IMR-90 (cell line): ENCODE measurements at regions not wholly inside any gene's neighbourhood (a gene's known extent, or its start where the extent isn't known, plus 50 kb on each side); places are given as distances from the start of the nearest gene placed in this dataset.
A peak's percentile ranks its signal among the peaks of the same experiment; 100 is the strongest.

Experiments used
- ATAC-seq: fragments of 200-7000 bp; cut with Tn5 transposase; 2 replicates; pipeline ENCODE4 v1.9.1; 2020; ENCODE audit warnings: low read depth, mild to moderate bottlenecking, moderate library complexity
- BruUV-seq: library from RNA; stranded (reverse); fragments of 400-500 nt; replicated peaks from 2 replicates; lab custom pipeline; 2021; lab: Mats Ljungman, UMichigan
- CTCF ChIA-PET: fragments of 300-600 bp; formaldehyde crosslinking; extraction: SDS; loops from one replicate; lab custom pipeline; 2021; ENCODE audit warnings: antibody characterized with exemption; lab: Yijun Ruan, JAX
- POLR2A ChIA-PET: fragments of 300-600 bp; sonication (Branson Sonifier 250); formaldehyde crosslinking; loops from one replicate; lab custom pipeline; 2022; ENCODE audit warnings: antibody characterized with exemption; ENCODE audit not compliant: unreplicated experiment; lab: Charles Lee
- DNase-seq: peaks from one replicate; pipeline ENCODE4 v3.0.0; 2013
- H2AFZ ChIP-seq: replicated peaks from 2 replicates; pipeline ENCODE3; 2013; ENCODE audit warnings: low read length, mild to moderate bottlenecking; ENCODE audit not compliant: poor library complexity
- H2AK5ac ChIP-seq: 2 replicates; pipeline ENCODE4 v1.6.1; 2013; ENCODE audit warnings: low read depth, low read length, inconsistent platforms
- H2AK9ac ChIP-seq: replicated peaks from 2 replicates; pipeline ENCODE3; 2013; ENCODE audit warnings: mild to moderate bottlenecking, low read depth, low read length, moderate library complexity; ENCODE audit not compliant: poor library complexity
- H2BK120ac ChIP-seq: 2 replicates; pipeline ENCODE4 v1.6.1; 2013; ENCODE audit warnings: low read depth, low read length, inconsistent platforms
- H2BK15ac ChIP-seq: 3 replicates; pipeline ENCODE4 v1.6.1; 2013; ENCODE audit warnings: low read depth, low read length, inconsistent platforms
- H2BK20ac ChIP-seq: 2 replicates; pipeline ENCODE4 v1.6.1; 2013; ENCODE audit warnings: low read depth, mild to moderate bottlenecking, inconsistent platforms, low read length, moderate library complexity
- H2BK5ac ChIP-seq: 2 replicates; pipeline ENCODE4 v1.6.1; 2013; ENCODE audit warnings: mild to moderate bottlenecking, low read depth, low read length, inconsistent platforms; ENCODE audit not compliant: poor library complexity, severe bottlenecking
- H3K14ac ChIP-seq: replicated peaks from 2 replicates; pipeline ENCODE4 v1.6.1; 2013; ENCODE audit warnings: low read depth, low read length, inconsistent platforms
- H3K18ac ChIP-seq: 2 replicates; pipeline ENCODE4 v1.6.1; 2013; ENCODE audit warnings: low read depth, low read length, control low read depth
- H3K23ac ChIP-seq: 2 replicates; pipeline ENCODE4 v1.6.1; 2013; ENCODE audit warnings: low read depth, low read length, inconsistent platforms
- H3K27ac ChIP-seq: 2 replicates; pipeline ENCODE4 v1.5.1; 2013; ENCODE audit warnings: mild to moderate bottlenecking, control low read depth, low read length; ENCODE audit not compliant: insufficient read depth
- H3K27me3 ChIP-seq: 2 replicates; pipeline ENCODE4 v1.6.1; 2013; ENCODE audit warnings: low read length; ENCODE audit not compliant: control insufficient read depth, insufficient read depth
- H3K36me3 ChIP-seq: 2 replicates; pipeline ENCODE4 v1.6.1; 2013; ENCODE audit warnings: low read length, mixed read lengths; ENCODE audit not compliant: control insufficient read depth, insufficient read depth
- H3K4ac ChIP-seq: 2 replicates; pipeline ENCODE4 v1.6.1; 2013; ENCODE audit warnings: low read depth, low read length, inconsistent platforms
- H3K4me1 ChIP-seq: 2 replicates; pipeline ENCODE4 v1.6.1; 2013; ENCODE audit warnings: low read length, mixed read lengths; ENCODE audit not compliant: control insufficient read depth, insufficient read depth
- H3K4me2 ChIP-seq: 2 replicates; pipeline ENCODE4 v1.6.1; 2013; ENCODE audit warnings: low read depth, mild to moderate bottlenecking, control low read depth, low read length, moderate library complexity
- H3K4me3 ChIP-seq: 2 replicates; pipeline ENCODE4 v1.5.1; 2013; ENCODE audit warnings: low read depth, mild to moderate bottlenecking, control low read depth, low read length, moderate library complexity; ENCODE audit not compliant: insufficient read depth
- H3K56ac ChIP-seq: 2 replicates; pipeline ENCODE4 v1.6.1; 2013; ENCODE audit warnings: low read length, inconsistent platforms; ENCODE audit not compliant: insufficient read depth; ENCODE audit errors: extremely low read depth
- H3K79me1 ChIP-seq, 2 experiments: 2 replicates each; pipeline ENCODE4 v1.6.1; 2013; ENCODE audit warnings: low read length in 2 of 2, inconsistent platforms in 1 of 2, low read depth in 1 of 2
- H3K9ac ChIP-seq: 2 replicates; pipeline ENCODE4 v1.6.1; 2013; ENCODE audit warnings: low read depth, low read length, control low read depth
- H3K9me1 ChIP-seq: 2 replicates; pipeline ENCODE4 v1.6.1; 2013; ENCODE audit warnings: low read length, inconsistent platforms; ENCODE audit not compliant: insufficient read depth
- H3K9me3 ChIP-seq: 2 replicates; pipeline ENCODE4 v1.6.1; 2013; ENCODE audit warnings: low read length; ENCODE audit not compliant: control insufficient read depth, insufficient read depth
- H4K20me1 ChIP-seq: 2 replicates; pipeline ENCODE4 v1.6.1; 2013; ENCODE audit warnings: low read length, inconsistent platforms; ENCODE audit not compliant: insufficient read depth
- H4K5ac ChIP-seq: 2 replicates; pipeline ENCODE4 v1.6.1; 2013; ENCODE audit warnings: mild to moderate bottlenecking, low read depth, low read length, control low read depth
- H4K8ac ChIP-seq, 2 experiments: 2 replicates each; pipeline ENCODE4 v1.6.1; 2013; ENCODE audit warnings: low read depth in 2 of 2, low read length in 2 of 2, control low read depth in 1 of 2, inconsistent platforms in 1 of 2
- H4K91ac ChIP-seq: 2 replicates; pipeline ENCODE4 v1.6.1; 2013; ENCODE audit warnings: low read depth, low read length, inconsistent platforms; ENCODE audit not compliant: insufficient read depth
- CEBPB ChIP-seq: IDR thresholded peaks from 2 replicates; pipeline ENCODE4 v1.6.1; 2012; ENCODE audit warnings: low read depth, low read length, improper control_type of control experiment
- MXI1 ChIP-seq: IDR thresholded peaks from 2 replicates; pipeline ENCODE4 v1.6.1; 2012; ENCODE audit warnings: low read depth, mild to moderate bottlenecking, low read length, moderate library complexity, borderline replicate concordance
- RFX5 ChIP-seq: IDR thresholded peaks from 2 replicates; pipeline ENCODE4 v1.8.0; 2012; ENCODE audit warnings: low read depth, mild to moderate bottlenecking, low read length, moderate library complexity
- WGBS, 2 experiments: methylation state at CpG; one replicate each; pipeline versions ENCODE4 v1.1.5 to v1.1.7; 2013; ENCODE audit warnings: missing lambda C conversion rate in 2 of 2; ENCODE audit not compliant: insufficient read length in 1 of 2; ENCODE audit errors: extremely low coverage in 2 of 2; 5-methylcytosine and 5-hydroxymethylcytosine counted together
- dilution Hi-C: fragments of 300-500 bp; cut with HindIII; formaldehyde crosslinking; loops from one replicate; pipeline ENCODE4 v1.14.3; 2018; ENCODE audit warnings: low sequenced_read_pairs; ENCODE audit not compliant: unreplicated experiment
- in situ Hi-C: fragments of 300-500 bp; cut with MboI; formaldehyde crosslinking; loops from 3 replicates; pipeline ENCODE4 v1.14.3; 2019; ENCODE audit warnings: low sequenced_read_pairs, inconsistent platforms, mixed read lengths
- intact Hi-C: fragments of 100-400 bp; cut with micrococcal nuclease; formaldehyde crosslinking; loops from 2 replicates; pipeline ENCODE4 v1.10.0; 2022

GRCh38 chr18:40555914-40556313 lies 1399.1 kb upstream of the PIK3C3 start:
- H4K91ac ChIP-seq = peak overlapping the region; percentile 54
- H3K4me2 ChIP-seq = peak overlapping the region; percentile 37; the same call in 1 of the 2 replicates
- intact Hi-C loops = no loop called here
- no peaks in the 10 kb centered on the region for H3K79me1 ChIP-seq
- peaks cover 11% of the 10 kb centered on the region for H3K4me1 ChIP-seq
- dilution Hi-C loops = no loop called here
- H3K9ac ChIP-seq = no peak overlapping the region
- peak overlapping the region; percentile 91 for H2BK20ac ChIP-seq
- peak; percentile 80 for ATAC-seq
- no peaks in the 10 kb centered on the region for H3K9me3 ChIP-seq
- CTCF ChIA-PET = interaction anchor here (1.2 kb wide), 1 partner anchor 821 kb away, joined by 3 read pairs; no protein-coding TSS in a partner anchor
- DNase-seq = peak; percentile 73
- H3K4me3 ChIP-seq = no peak overlapping the region
- peak overlapping the region; percentile 14 for H3K14ac ChIP-seq
- TF ChIP-seq MXI1 (no peak), CEBPB (0 out of 2 replicates have a peak, but pooled peaks have one; percentile 15), RFX5 (0 out of 2 replicates have a peak, but pooled peaks have one; percentile 11)
- no peak overlapping the region for H2AFZ ChIP-seq
- no peak overlapping the region for H4K5ac ChIP-seq
- peak overlapping the region; percentile 82; the same call in 1 of the 2 replicates for H3K27ac ChIP-seq
- WGBS, 2 experiments = no CpG with 5 or more reads among the region's 4 CpGs
- H3K27me3 ChIP-seq = no peaks in the 10 kb centered on the region
- H2AK5ac ChIP-seq = peak overlapping the region; percentile 57; the same call in 1 of the 2 replicates
- H2BK15ac ChIP-seq = peak overlapping the region; percentile 67; the same call in 2 of the 3 replicates
- H3K36me3 ChIP-seq = no peaks in the 10 kb centered on the region
- no peaks in the 10 kb centered on the region for H4K20me1 ChIP-seq
- H2BK120ac ChIP-seq = peak overlapping the region; percentile 85
- POLR2A ChIA-PET = no interaction called here
- peak overlapping the region; percentile 95; the same call in 1 of the 2 replicates for H3K18ac ChIP-seq
- in situ Hi-C loops = no loop called here
- H3K56ac ChIP-seq = peak overlapping the region; percentile 73; the same call in 1 of the 2 replicates
- H3K23ac ChIP-seq = peak overlapping the region; percentile 84; the same call in 1 of the 2 replicates
- H3K4ac ChIP-seq = peak overlapping the region; percentile 72
- peak overlapping the region in 1 of 2 experiments; percentile 73; a peak in 2 of 4 replicates for H4K8ac ChIP-seq
- BruUV-seq = no TSS peak
- H3K9me1 ChIP-seq = peaks cover 6% of the 10 kb centered on the region; the same call in 1 of the 2 replicates
- H2BK5ac ChIP-seq = peak overlapping the region; percentile 74
- H2AK9ac ChIP-seq = no peak overlapping the region
